IgD-negative memory B cell (primary cell): ENCODE measurements at regions not wholly inside any gene's neighbourhood (a gene's known extent, or its start where the extent isn't known, plus 50 kb on each side); places are given as distances from the start of the nearest gene placed in this dataset.
A peak's percentile ranks its signal among the peaks of the same experiment; 100 is the strongest.

Experiments used
- H3K27ac Mint-ChIP-seq, 3 donors: one replicate each; pipeline ENCODE4 v1.8.0; 2020 to 2022; ENCODE audit warnings: mild to moderate bottlenecking in 3 of 3, mixed read lengths in 3 of 3, moderate library complexity in 1 of 3
- H3K27me3 Mint-ChIP-seq: one replicate; pipeline ENCODE4 v1.8.0; 2021; ENCODE audit warnings: mixed read lengths
- H3K36me3 Mint-ChIP-seq: one replicate; pipeline ENCODE4 v1.8.0; 2020; ENCODE audit warnings: mild to moderate bottlenecking, mixed read lengths
- H3K4me1 Mint-ChIP-seq, 3 donors: one replicate each; pipeline ENCODE4 v1.8.0; 2020 to 2022; ENCODE audit warnings: mixed read lengths in 3 of 3, mild to moderate bottlenecking in 1 of 3
- H3K4me3 Mint-ChIP-seq, 4 donors: one replicate each; pipeline ENCODE4 v1.8.0; 2020 to 2022; ENCODE audit warnings: mild to moderate bottlenecking in 4 of 4, mixed read lengths in 4 of 4, moderate library complexity in 3 of 4
- H3K9me3 Mint-ChIP-seq, 3 donors: one replicate each; pipeline ENCODE4 v1.8.0; 2020 to 2021; ENCODE audit warnings: mixed read lengths in 3 of 3, mild to moderate bottlenecking in 1 of 3

- no peak overlapping the region for H3K27ac Mint-ChIP-seq
- no peak overlapping the region for H3K4me3 Mint-ChIP-seq
- no peaks in the 10 kb centered on the region for H3K4me1 Mint-ChIP-seq
- no peaks in the 10 kb centered on the region for H3K27me3 Mint-ChIP-seq
- H3K36me3 Mint-ChIP-seq: no peaks in the 10 kb centered on the region
- peaks cover 0 to 6% (median 0%) of the 10 kb centered on the region in 3 donors for H3K9me3 Mint-ChIP-seq
Observed at GRCh38 chr2:21519821-21520220, 396.1 kb downstream of the TDRD15 start.

DNA sequence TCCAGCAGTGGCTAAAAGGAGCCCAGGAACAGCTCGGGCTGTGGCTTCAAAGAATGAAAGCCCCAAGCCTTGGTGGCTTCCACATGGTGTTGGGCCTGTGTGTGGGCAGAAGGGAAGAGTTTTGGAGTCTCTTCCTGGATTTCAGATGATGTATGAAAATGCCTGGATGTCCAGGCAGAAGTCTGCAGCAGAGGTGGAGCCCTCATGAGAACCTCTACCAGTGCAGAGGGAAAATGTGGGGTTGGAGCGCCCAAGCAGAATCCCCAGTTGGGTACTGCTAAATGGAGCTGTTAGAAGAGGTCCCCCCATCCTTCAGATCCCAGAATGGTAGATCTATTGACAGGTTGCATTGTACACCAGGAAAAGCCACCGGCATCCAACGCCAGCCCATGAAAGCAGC lies 412.1 kb downstream of the TDRD15 start:
- H3K27ac Mint-ChIP-seq: no peak overlapping the region
- H3K36me3 Mint-ChIP-seq: peaks cover 2% of the 10 kb centered on the region
- H3K9me3 Mint-ChIP-seq: peaks cover 7 to 13% (median 11%) of the 10 kb centered on the region in 3 donors
- H3K4me1 Mint-ChIP-seq: no peaks in the 10 kb centered on the region
- H3K4me3 Mint-ChIP-seq: no peak overlapping the region
- no peaks in the 10 kb centered on the region for H3K27me3 Mint-ChIP-seq

DNA sequence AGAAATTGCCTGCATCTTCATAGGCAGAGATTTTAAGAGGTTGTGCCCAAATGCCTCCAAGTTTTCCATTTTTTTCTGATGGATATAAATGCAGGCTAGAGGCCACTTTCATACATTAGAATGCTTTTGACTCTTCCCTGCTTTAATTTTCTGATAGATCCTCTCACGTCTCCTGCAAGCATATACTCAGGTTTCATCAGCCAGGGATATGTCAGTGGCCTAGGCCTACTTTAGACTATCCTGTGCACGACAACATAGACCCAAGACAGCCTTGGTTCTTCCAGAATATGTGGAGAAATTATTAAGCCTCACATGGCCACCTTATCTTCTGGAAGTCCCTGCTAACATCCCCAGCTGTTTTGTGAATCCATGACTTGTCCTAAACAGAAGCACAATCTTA lies 415.9 kb downstream of the TDRD15 start:
- H3K4me3 Mint-ChIP-seq: no peak overlapping the region
- H3K4me1 Mint-ChIP-seq: no peaks in the 10 kb centered on the region
- peaks cover 1% of the 10 kb centered on the region for H3K27me3 Mint-ChIP-seq
- no peak overlapping the region for H3K27ac Mint-ChIP-seq
- peaks cover 2% of the 10 kb centered on the region for H3K36me3 Mint-ChIP-seq
- H3K9me3 Mint-ChIP-seq: peaks cover 7 to 24% (median 13%) of the 10 kb centered on the region in 3 donors

- H3K27ac Mint-ChIP-seq: no peak overlapping the region
- peaks cover 0 to 18% (median 5%) of the 10 kb centered on the region in 3 donors for H3K9me3 Mint-ChIP-seq
- no peak overlapping the region for H3K4me3 Mint-ChIP-seq
- peaks cover 1% of the 10 kb centered on the region for H3K27me3 Mint-ChIP-seq
- H3K4me1 Mint-ChIP-seq: no peaks in the 10 kb centered on the region
- H3K36me3 Mint-ChIP-seq: no peaks in the 10 kb centered on the region
Observed at GRCh38 chr2:21543630-21544029, 419.9 kb downstream of the TDRD15 start.

DNA sequence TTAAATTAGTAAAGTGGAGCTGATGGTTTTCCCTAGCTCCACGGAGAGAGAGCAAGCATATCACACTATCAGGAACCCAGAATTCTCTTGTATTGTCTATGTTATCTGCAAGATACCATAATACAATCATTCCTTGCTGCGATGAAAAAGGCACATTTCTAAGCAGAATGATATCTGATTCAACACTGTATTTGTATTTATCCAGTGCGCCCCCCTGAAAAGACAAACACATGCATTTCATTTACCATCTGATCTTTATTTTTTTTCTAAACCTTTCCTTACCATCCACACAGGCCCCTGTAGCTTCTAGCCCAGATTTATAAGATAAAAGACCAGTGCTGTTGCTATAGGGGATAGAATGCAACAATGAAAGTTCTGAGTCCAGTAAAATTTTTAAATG lies 420.6 kb downstream of the TDRD15 start:
- Mint-ChIP-seq H3K4me1 (no peaks in the 10 kb centered on the region), H3K27me3 (peaks cover 1% of the 10 kb centered on the region), H3K36me3 (no peaks in the 10 kb centered on the region), H3K4me3 (no peak overlapping the region), H3K27ac (no peak overlapping the region), H3K9me3 (peaks cover 0 to 18% (median 5%) of the 10 kb centered on the region in 3 donors)

- no peaks in the 10 kb centered on the region for H3K4me1 Mint-ChIP-seq
- H3K9me3 Mint-ChIP-seq: peaks cover 3 to 10% (median 6%) of the 10 kb centered on the region in 3 donors
- no peak overlapping the region for H3K27ac Mint-ChIP-seq
- H3K4me3 Mint-ChIP-seq: no peak overlapping the region
- H3K27me3 Mint-ChIP-seq: no peaks in the 10 kb centered on the region
- no peaks in the 10 kb centered on the region for H3K36me3 Mint-ChIP-seq
Observed at GRCh38 chr2:21552981-21553380, 429.2 kb downstream of the TDRD15 start.

GRCh38 chr2:21559351-21559750 lies 435.6 kb downstream of the TDRD15 start:
- no peak overlapping the region for H3K27ac Mint-ChIP-seq
- H3K4me1 Mint-ChIP-seq: no peaks in the 10 kb centered on the region
- H3K4me3 Mint-ChIP-seq: no peak overlapping the region
- no peaks in the 10 kb centered on the region for H3K36me3 Mint-ChIP-seq
- peaks cover 0 to 4% (median 3%) of the 10 kb centered on the region in 3 donors for H3K9me3 Mint-ChIP-seq
- no peaks in the 10 kb centered on the region for H3K27me3 Mint-ChIP-seq

- no peaks in the 10 kb centered on the region for H3K27me3 Mint-ChIP-seq
- H3K4me1 Mint-ChIP-seq: no peaks in the 10 kb centered on the region
- no peak overlapping the region for H3K4me3 Mint-ChIP-seq
- peaks cover 0 to 8% (median 0%) of the 10 kb centered on the region in 3 donors for H3K9me3 Mint-ChIP-seq
- peak overlapping the region in 1 of 3 donors; percentile 60 for H3K27ac Mint-ChIP-seq
- no peaks in the 10 kb centered on the region for H3K36me3 Mint-ChIP-seq
Observed at GRCh38 chr2:21561965-21562364, 438.2 kb downstream of the TDRD15 start.

GRCh38 chr2:21567395-21567794 lies 443.6 kb downstream of the TDRD15 start:
- Mint-ChIP-seq H3K36me3 (no peaks in the 10 kb centered on the region), H3K4me1 (no peaks in the 10 kb centered on the region), H3K4me3 (no peak overlapping the region), H3K27ac (no peak overlapping the region), H3K27me3 (no peaks in the 10 kb centered on the region), H3K9me3 (peaks cover 0 to 12% (median 0%) of the 10 kb centered on the region in 3 donors)

- Mint-ChIP-seq H3K27ac (no peak overlapping the region), H3K36me3 (no peaks in the 10 kb centered on the region), H3K4me1 (no peaks in the 10 kb centered on the region), H3K27me3 (no peaks in the 10 kb centered on the region), H3K9me3 (peaks cover 0 to 3% (median 2%) of the 10 kb centered on the region in 3 donors), H3K4me3 (no peak overlapping the region)
Observed at GRCh38 chr2:21571686-21572085, 447.9 kb downstream of the TDRD15 start.

DNA sequence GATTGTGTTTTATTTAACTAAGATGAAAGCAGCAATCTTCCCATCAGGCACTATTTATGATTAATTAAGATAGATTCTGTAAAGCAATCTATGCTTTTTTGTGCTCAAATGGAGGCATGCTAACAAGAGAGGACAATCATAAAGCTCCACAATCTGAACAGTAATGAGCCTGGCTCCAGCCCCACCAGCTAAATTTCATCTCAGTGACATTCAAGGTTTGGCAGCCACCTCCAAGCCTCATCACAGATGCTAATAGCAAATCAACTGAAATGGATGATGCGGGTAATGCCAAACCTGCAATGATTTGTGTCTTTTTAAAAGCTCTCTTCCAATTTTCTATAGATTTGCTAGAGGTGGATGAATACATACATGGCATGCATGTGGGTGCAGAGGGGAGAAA lies 456.6 kb downstream of the TDRD15 start:
- no peaks in the 10 kb centered on the region for H3K36me3 Mint-ChIP-seq
- peaks cover 5 to 8% (median 6%) of the 10 kb centered on the region in 3 donors for H3K9me3 Mint-ChIP-seq
- H3K4me1 Mint-ChIP-seq: no peaks in the 10 kb centered on the region
- no peaks in the 10 kb centered on the region for H3K27me3 Mint-ChIP-seq
- H3K4me3 Mint-ChIP-seq: no peak overlapping the region
- H3K27ac Mint-ChIP-seq: no peak overlapping the region

GRCh38 chr2:21585881-21586280 lies 462.1 kb downstream of the TDRD15 start:
- no peaks in the 10 kb centered on the region for H3K4me1 Mint-ChIP-seq

DNA sequence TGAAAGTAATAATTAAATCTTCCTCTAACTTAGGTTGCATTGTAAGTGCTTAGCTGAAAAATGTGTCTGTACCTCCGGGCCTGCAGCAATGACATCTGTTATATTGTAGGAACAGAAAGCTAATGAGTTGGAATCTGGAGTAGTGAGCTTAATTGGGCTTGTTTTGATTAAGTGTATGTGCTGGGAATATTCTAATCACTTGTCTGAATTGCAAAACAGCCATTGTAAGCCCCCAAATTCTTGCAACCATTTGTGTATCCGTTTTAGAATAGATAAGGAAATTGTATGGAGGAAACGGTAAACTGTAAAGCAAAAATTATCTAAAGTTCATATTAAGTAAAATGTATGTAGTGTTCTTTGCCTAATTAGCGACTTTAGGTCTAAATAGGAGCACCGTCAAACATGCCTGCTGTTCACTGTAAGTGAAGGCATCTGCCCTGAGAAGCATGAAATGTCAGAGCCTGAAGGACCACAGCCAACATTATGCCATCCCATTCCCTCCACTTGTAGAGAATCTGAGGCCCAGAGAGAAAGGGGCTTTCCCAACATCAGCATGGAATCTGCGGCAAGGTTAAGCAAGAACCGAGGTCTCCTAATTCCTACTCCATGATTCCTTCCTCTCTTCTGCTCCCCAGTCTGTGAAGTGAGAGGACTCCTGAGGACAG lies 466.4 kb downstream of the TDRD15 start:
- no peak overlapping the region for H3K4me3 Mint-ChIP-seq
- no peaks in the 10 kb centered on the region for H3K36me3 Mint-ChIP-seq
- H3K27ac Mint-ChIP-seq: no peak overlapping the region
- peaks cover 1% of the 10 kb centered on the region for H3K27me3 Mint-ChIP-seq
- H3K4me1 Mint-ChIP-seq: no peaks in the 10 kb centered on the region
- peaks cover 0 to 8% (median 6%) of the 10 kb centered on the region in 3 donors for H3K9me3 Mint-ChIP-seq

More at GRCh38 chr2:21585881-21586280, 462.1 kb downstream of the TDRD15 start:
- Mint-ChIP-seq H3K27me3 (peaks cover 1% of the 10 kb centered on the region), H3K36me3 (no peaks in the 10 kb centered on the region), H3K27ac (no peak overlapping the region), H3K9me3 (peaks cover 5 to 7% (median 6%) of the 10 kb centered on the region in 3 donors), H3K4me3 (no peak overlapping the region)

GRCh38 chr2:21591926-21592325 lies 468.2 kb downstream of the TDRD15 start:
- Mint-ChIP-seq H3K4me1 (no peaks in the 10 kb centered on the region), H3K27ac (no peak overlapping the region), H3K4me3 (no peak overlapping the region), H3K9me3 (peaks cover 1 to 7% (median 7%) of the 10 kb centered on the region in 3 donors), H3K27me3 (no peaks in the 10 kb centered on the region), H3K36me3 (no peaks in the 10 kb centered on the region)

DNA sequence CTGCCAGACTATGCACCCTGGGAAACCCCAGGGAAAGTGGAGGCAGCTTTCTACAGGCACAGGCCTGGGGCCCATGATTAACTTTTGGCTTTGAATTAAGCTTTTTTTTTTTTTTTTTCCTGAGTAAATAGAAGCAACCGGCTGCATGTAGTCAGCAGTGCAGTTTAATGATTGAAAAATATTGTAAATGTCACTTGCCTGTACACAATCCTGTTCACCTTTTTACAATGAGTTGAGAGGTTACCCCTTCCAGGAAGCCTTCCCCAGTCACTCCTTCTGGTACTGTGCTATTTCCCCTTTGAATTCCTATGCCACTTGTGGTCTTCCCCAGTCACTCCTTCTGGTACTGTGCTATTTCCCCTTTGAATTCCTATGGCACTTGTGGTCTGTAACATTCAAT lies 475.6 kb downstream of the TDRD15 start:
- H3K9me3 Mint-ChIP-seq: peaks cover 1 to 4% (median 4%) of the 10 kb centered on the region in 3 donors
- H3K27ac Mint-ChIP-seq: no peak overlapping the region
- H3K36me3 Mint-ChIP-seq: no peaks in the 10 kb centered on the region
- H3K4me1 Mint-ChIP-seq: no peaks in the 10 kb centered on the region
- no peak overlapping the region for H3K4me3 Mint-ChIP-seq
- H3K27me3 Mint-ChIP-seq: no peaks in the 10 kb centered on the region

GRCh38 chr2:21602789-21603188 lies 479.0 kb downstream of the TDRD15 start:
- Mint-ChIP-seq H3K27ac (no peak overlapping the region), H3K4me3 (no peak overlapping the region), H3K36me3 (no peaks in the 10 kb centered on the region), H3K4me1 (no peaks in the 10 kb centered on the region), H3K9me3 (peaks cover 0 to 3% (median 3%) of the 10 kb centered on the region in 3 donors), H3K27me3 (no peaks in the 10 kb centered on the region)
